Lower lobe of right lung (tissue), 2 donors: ENCODE measurements at regions not wholly inside any gene's neighbourhood (a gene's known extent, or its start where the extent isn't known, plus 50 kb on each side); places are given as distances from the start of the nearest gene placed in this dataset.

Source experiments
- ATAC-seq, 2 donors: fragments of 200-7000 bp; cut with Tn5 transposase; one replicate each; pipeline ENCODE4 v1.9.1; 2020 to 2022; ENCODE audit warnings: mild to moderate bottlenecking in 2 of 2, moderate library complexity in 2 of 2
- DNase-seq: peaks from one replicate; pipeline ENCODE4 v3.0.0-alpha.2; 2020
- H3K27ac ChIP-seq: fragments of 200-600 bp; one replicate; pipeline ENCODE4 v1.8.0; 2022
- H3K27me3 ChIP-seq: fragments of 200-600 bp; one replicate; pipeline ENCODE4 v1.8.0; 2022; ENCODE audit warnings: low read depth
- H3K36me3 ChIP-seq: fragments of 200-600 bp; one replicate; pipeline ENCODE4 v1.8.0; 2022; ENCODE audit warnings: mild to moderate bottlenecking
- H3K4me1 ChIP-seq: fragments of 200-600 bp; one replicate; pipeline ENCODE4 v1.8.0; 2022
- H3K4me3 ChIP-seq: fragments of 200-600 bp; one replicate; pipeline ENCODE4 v1.8.0; 2022; ENCODE audit warnings: mild to moderate bottlenecking
- H3K9me3 ChIP-seq: fragments of 200-600 bp; one replicate; pipeline ENCODE4 v1.8.0; 2022
- CTCF ChIP-seq: fragments of 200-600 bp; IDR thresholded peaks from one replicate; pipeline ENCODE4 v1.8.0; 2022; ENCODE audit warnings: antibody characterized with exemption, mild to moderate bottlenecking
- intact Hi-C: fragments of 100-400 bp; cut with DNase I; formaldehyde crosslinking; loops from one replicate; pipeline ENCODE4 v1.11.0; 2022
- donor health status: DM: no; HTN: yes; CAD: no; lungs with severe emphysema.

DNA sequence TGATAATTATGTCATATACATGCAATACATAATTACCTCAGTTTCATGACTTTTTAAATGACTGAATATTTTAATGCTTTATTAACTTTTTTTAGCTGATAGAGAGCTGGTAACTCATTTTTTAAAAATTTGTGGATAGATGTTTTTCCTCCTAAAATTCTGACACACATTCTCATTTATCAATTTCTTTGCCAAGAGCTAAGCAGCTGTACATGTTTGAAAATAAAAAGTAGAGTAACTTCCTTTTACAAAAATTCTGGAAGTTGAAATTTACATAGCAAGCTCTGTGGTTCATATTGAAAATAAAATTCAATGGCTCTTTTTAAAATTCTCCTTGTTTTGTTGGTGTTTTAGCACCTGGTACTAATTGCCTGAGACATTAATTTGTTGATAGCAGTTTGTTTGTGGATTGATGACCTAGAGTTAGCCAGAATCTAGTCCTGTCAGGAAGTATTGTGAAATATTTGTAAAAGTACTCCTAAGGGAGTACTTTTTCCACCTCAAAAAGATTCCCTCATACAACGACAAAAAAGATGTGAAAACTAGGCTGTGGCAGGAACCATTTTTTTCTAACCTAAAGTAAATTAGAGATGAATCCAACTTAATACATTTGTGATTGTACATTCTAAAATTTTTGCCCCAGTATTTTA, 621.8 kb downstream of the BCKDHB start:
- H3K9me3 ChIP-seq = no peaks in the 10 kb centered on the region
- DNase-seq (no peak), ATAC-seq (no peak)
- TF ChIP-seq CTCF = no peak
- H3K27ac ChIP-seq = no peak overlapping the region
- no peaks in the 10 kb centered on the region for H3K4me1 ChIP-seq
- no peak overlapping the region for H3K4me3 ChIP-seq
- intact Hi-C loops = no loop called here
- H3K36me3 ChIP-seq = no peaks in the 10 kb centered on the region
- H3K27me3 ChIP-seq = no peaks in the 10 kb centered on the region

GRCh38 chr6:80725156-80725930, 618.9 kb downstream of the BCKDHB start:
- Histone ChIP-seq H3K4me3 (no peak overlapping the region), H3K27ac (no peak overlapping the region), H3K4me1 (no peaks in the 10 kb centered on the region), H3K36me3 (no peaks in the 10 kb centered on the region), H3K27me3 (no peaks in the 10 kb centered on the region), H3K9me3 (no peaks in the 10 kb centered on the region)
- no peak for DNase-seq
- no peak for TF ChIP-seq CTCF
- intact Hi-C loops = no loop called here
- no peak for ATAC-seq

GRCh38 chr6:80720824-80721223, 614.4 kb downstream of the BCKDHB start:
- no peaks in the 10 kb centered on the region for H3K9me3 ChIP-seq
- no peaks in the 10 kb centered on the region for H3K27me3 ChIP-seq
- no peaks in the 10 kb centered on the region for H3K4me1 ChIP-seq
- TF ChIP-seq CTCF = no peak
- ATAC-seq (peak in 1 of 2 donors; percentile 27), DNase-seq (no peak)
- H3K27ac ChIP-seq = no peak overlapping the region
- intact Hi-C loops = no loop called here
- H3K36me3 ChIP-seq = no peaks in the 10 kb centered on the region
- H3K4me3 ChIP-seq = no peak overlapping the region

DNA sequence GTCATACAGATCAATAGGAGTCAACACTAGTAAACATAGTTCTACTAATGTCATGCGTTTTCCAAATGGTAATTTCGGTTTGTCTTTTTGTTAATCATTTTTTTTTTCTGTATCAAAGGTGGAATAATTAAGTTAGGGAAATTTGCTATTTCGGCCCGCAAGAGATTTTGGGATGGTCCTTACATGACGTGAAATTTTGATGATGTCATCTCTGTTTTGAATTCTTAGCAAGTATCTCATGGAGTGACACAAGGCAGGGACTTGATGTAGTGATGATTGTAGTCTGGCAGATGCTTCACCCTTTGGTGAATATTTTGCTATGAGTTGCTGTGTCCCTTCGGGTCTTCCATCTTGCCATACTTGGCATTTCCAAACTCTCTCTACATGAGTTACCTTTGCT, 608.0 kb downstream of the BCKDHB start:
- no peak for ATAC-seq
- no peaks in the 10 kb centered on the region for H3K4me1 ChIP-seq
- intact Hi-C loops = no loop called here

DNA sequence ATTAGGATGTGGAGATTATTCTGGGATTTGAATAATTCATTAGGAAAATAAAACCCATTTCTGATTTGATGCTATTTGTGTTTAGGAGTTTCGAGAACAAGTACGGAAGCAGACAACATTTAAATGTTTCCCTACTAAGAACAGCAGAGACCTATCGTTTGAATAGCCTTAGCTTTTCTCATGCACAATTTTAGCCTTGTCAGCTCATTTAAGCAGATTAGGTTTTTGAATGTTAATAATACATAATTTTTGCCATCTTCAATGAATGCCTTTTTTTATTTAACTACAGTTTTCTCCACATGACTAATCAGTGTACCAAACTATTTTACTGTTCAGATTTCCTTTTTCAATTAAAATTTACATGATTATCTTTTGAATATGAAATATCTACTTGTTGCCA, 592.0 kb downstream of the BCKDHB start:
- DNase-seq (no peak), ATAC-seq (no peak)
- intact Hi-C loops = no loop called here
- Histone ChIP-seq H3K9me3 (no peaks in the 10 kb centered on the region), H3K4me1 (no peaks in the 10 kb centered on the region), H3K27me3 (no peaks in the 10 kb centered on the region), H3K36me3 (no peaks in the 10 kb centered on the region), H3K27ac (no peak overlapping the region), H3K4me3 (no peak overlapping the region)
- no peak for TF ChIP-seq CTCF

More for the DNA sequence above, 608.0 kb downstream of the BCKDHB start:
- TF ChIP-seq CTCF = no peak
- H3K36me3 ChIP-seq = no peaks in the 10 kb centered on the region
- no peaks in the 10 kb centered on the region for H3K9me3 ChIP-seq
- no peak overlapping the region for H3K27ac ChIP-seq
- H3K27me3 ChIP-seq = no peaks in the 10 kb centered on the region
- no peak for DNase-seq
- no peak overlapping the region for H3K4me3 ChIP-seq
